ENCODE measurements at regions not wholly inside any gene's neighbourhood (a gene's known extent, or its start where the extent isn't known, plus 50 kb on each side); places are given as distances from the start of the nearest gene placed in this dataset.

GRCh38 chr9:80157561-80157983, 585.8 kb downstream of the TLE4 start:
- peaks cover 23% of the 10 kb centered on the region for H3K4me1 Mint-ChIP-seq (ENCODE audit: low read depth)
- peaks cover 4% of the 10 kb centered on the region for H3K36me3 Mint-ChIP-seq (ENCODE audit: low read depth)

GRCh38 chr9:80156756-80157472, 585.1 kb downstream of the TLE4 start:
- no peak for DNase-seq (ENCODE audit: low spot score)
- Mint-ChIP-seq H3K4me3 (ENCODE audit: unreplicated experiment) (no peak overlapping the region), H3K4me1 (ENCODE audit: low read depth) (peaks cover 23% of the 10 kb centered on the region), H3K27ac (ENCODE audit: unreplicated experiment) (no peak overlapping the region), H3K36me3 (ENCODE audit: low read depth) (peaks cover 4% of the 10 kb centered on the region), H3K27me3 (ENCODE audit: low read depth) (no peaks in the 10 kb centered on the region), H3K9me3 (ENCODE audit: low read depth) (peaks cover 6% of the 10 kb centered on the region)
- no peak for TF ChIP-seq CTCF (IDR thresholded peaks at IDR 0.05)

More at GRCh38 chr9:80157561-80157983, 585.8 kb downstream of the TLE4 start:
- no peak overlapping the region for H3K27ac Mint-ChIP-seq (ENCODE audit: unreplicated experiment)
- no peak for TF ChIP-seq CTCF (IDR thresholded peaks at IDR 0.05)
- H3K27me3 Mint-ChIP-seq (ENCODE audit: low read depth): no peaks in the 10 kb centered on the region
- DNase-seq (ENCODE audit: low spot score): no peak
- H3K9me3 Mint-ChIP-seq (ENCODE audit: low read depth): peaks cover 6% of the 10 kb centered on the region
- H3K4me3 Mint-ChIP-seq (ENCODE audit: unreplicated experiment): no peak overlapping the region

GRCh38 chr9:80156262-80156661, 584.5 kb downstream of the TLE4 start:
- DNase-seq (ENCODE audit: low spot score): no peak
- Mint-ChIP-seq H3K4me3 (ENCODE audit: unreplicated experiment) (no peak overlapping the region), H3K27me3 (ENCODE audit: low read depth) (no peaks in the 10 kb centered on the region), H3K27ac (ENCODE audit: unreplicated experiment) (no peak overlapping the region), H3K36me3 (ENCODE audit: low read depth) (peaks cover 4% of the 10 kb centered on the region), H3K9me3 (ENCODE audit: low read depth) (peaks cover 12% of the 10 kb centered on the region), H3K4me1 (ENCODE audit: low read depth) (peaks cover 23% of the 10 kb centered on the region)
- no peak for TF ChIP-seq CTCF (IDR thresholded peaks at IDR 0.05)

- no peak overlapping the region for H3K4me3 Mint-ChIP-seq (ENCODE audit: unreplicated experiment)
- H3K27ac Mint-ChIP-seq (ENCODE audit: unreplicated experiment): no peak overlapping the region
- H3K9me3 Mint-ChIP-seq (ENCODE audit: low read depth): peaks cover 25% of the 10 kb centered on the region
- no peak for TF ChIP-seq CTCF (IDR thresholded peaks at IDR 0.05)
- no peaks in the 10 kb centered on the region for H3K27me3 Mint-ChIP-seq (ENCODE audit: low read depth)
- peaks cover 2% of the 10 kb centered on the region for H3K36me3 Mint-ChIP-seq (ENCODE audit: low read depth)
- DNase-seq (ENCODE audit: low spot score): no peak
- peaks cover 20% of the 10 kb centered on the region for H3K4me1 Mint-ChIP-seq (ENCODE audit: low read depth)
These were observed 576.1 kb downstream of the TLE4 start for GRCh38 chr9:80147866-80148265.

- Mint-ChIP-seq H3K27me3 (ENCODE audit: low read depth) (no peaks in the 10 kb centered on the region), H3K27ac (ENCODE audit: unreplicated experiment) (no peak overlapping the region), H3K36me3 (ENCODE audit: low read depth) (peaks cover 2% of the 10 kb centered on the region), H3K9me3 (ENCODE audit: low read depth) (peaks cover 22% of the 10 kb centered on the region), H3K4me1 (ENCODE audit: low read depth) (peaks cover 24% of the 10 kb centered on the region), H3K4me3 (ENCODE audit: unreplicated experiment) (no peak overlapping the region)
- no peak for DNase-seq (ENCODE audit: low spot score)
- TF ChIP-seq CTCF (IDR thresholded peaks at IDR 0.05): peak; percentile 77
These were observed 574.7 kb downstream of the TLE4 start for GRCh38 chr9:80146466-80146865.

Measured in chondrocyte (in vitro differentiated cells).